ENCODE measurements at regions not wholly inside any gene's neighbourhood (a gene's known extent, or its start where the extent isn't known, plus 50 kb on each side); places are given as distances from the start of the nearest gene placed in this dataset.

DNA sequence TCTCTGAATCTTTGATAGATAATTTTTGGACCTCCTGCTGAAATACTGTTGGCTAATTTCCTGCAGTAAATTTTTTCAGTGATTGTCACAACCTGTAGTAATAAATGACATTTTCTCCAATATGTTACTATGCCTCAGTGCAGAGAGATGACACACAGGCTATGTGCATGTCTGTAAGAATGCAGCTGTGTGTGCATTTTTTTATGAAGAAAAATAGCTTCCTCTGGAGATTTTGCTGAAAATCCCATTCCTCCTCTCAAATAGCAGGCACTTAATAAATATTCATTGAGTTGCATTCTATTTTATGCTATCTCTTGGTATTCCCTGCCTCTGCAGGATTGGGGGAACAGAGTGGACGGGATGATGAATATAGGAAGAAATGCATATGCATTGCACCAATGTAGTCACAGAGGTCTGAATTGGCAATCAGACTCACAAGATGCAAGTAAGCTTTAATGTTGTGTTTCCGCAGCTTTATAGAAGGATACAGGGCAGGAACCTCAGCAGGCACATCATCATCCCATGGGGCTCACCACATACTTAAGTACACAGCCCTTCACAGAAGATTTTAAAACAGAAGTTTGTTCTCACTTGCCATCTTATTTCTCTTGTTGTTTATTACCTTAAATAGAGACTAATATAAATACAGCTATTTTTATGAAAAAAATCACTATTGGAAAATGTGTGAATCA, 474.7 kb downstream of the EPM2A start:
- in situ Hi-C loops (cut with HindIII; ENCODE audit: low pct_ligation_motif_present, low pct_unique_long_range_greater_than_20kb, low sequenced_read_pairs) = no loop called here
- DNase-seq = no peak

DNA sequence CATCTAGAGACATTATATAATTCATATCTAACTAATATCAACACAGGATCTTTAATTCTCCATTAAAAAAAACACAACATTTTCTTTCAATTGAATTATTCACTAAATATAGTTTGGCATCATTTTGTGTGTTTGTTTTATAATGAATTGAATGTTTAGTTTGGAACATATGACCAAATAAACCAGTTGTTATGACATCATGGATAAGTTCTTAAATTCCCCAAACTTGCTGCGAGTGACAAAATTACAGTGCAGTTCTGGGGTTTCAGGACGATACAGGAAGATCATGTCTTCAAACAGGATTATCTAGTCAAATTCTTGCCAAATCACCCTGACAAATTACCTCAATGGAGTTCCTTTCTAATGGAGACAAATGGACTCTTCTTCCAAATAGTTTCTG, 473.6 kb downstream of the EPM2A start:
- DNase-seq = no peak
- in situ Hi-C loops (cut with HindIII; ENCODE audit: low pct_ligation_motif_present, low pct_unique_long_range_greater_than_20kb, low sequenced_read_pairs) = no loop called here

DNA sequence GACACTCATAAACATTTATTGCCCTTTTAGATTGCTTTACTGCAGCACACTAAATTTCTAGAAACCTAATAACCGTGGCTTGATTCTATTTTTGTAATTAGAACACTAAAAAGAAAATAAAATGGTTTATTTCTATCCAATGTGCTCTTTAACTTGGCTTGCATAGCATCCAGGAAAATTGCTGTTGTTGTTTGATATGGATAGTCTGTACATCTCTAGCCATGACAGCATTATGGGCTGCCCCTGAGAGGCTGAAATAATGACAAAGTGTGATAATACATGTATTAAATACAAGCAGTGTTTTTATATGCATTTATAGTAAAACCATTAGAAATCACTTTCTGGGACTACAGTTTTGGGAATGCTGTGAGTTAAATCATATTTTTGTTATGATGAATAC, 472.5 kb downstream of the EPM2A start:
- DNase-seq = no peak
- in situ Hi-C loops (cut with HindIII; ENCODE audit: low pct_ligation_motif_present, low pct_unique_long_range_greater_than_20kb, low sequenced_read_pairs) = no loop called here

DNA sequence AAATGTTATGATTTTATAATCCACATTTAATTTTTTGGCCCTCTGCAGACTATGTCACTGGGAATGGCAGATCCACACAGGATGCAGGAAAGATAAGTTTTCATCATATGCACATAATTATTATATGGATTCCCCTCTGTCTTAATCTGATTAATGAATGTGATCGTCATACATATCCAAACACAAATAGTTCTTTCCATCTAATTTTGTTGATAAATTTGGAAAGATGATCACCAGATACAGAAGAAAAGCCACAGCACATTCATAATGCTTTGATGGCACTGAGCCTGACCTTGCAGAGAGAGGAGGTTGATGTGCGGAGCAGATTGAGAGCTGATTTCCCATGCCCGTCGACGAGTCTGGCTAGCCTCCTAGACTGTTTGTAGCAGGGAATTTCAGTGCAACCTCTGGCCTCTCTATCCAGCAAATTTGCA, 471.5 kb downstream of the EPM2A start:
- in situ Hi-C loops (cut with HindIII; ENCODE audit: low pct_ligation_motif_present, low pct_unique_long_range_greater_than_20kb, low sequenced_read_pairs) = no loop called here
- DNase-seq = no peak

DNA sequence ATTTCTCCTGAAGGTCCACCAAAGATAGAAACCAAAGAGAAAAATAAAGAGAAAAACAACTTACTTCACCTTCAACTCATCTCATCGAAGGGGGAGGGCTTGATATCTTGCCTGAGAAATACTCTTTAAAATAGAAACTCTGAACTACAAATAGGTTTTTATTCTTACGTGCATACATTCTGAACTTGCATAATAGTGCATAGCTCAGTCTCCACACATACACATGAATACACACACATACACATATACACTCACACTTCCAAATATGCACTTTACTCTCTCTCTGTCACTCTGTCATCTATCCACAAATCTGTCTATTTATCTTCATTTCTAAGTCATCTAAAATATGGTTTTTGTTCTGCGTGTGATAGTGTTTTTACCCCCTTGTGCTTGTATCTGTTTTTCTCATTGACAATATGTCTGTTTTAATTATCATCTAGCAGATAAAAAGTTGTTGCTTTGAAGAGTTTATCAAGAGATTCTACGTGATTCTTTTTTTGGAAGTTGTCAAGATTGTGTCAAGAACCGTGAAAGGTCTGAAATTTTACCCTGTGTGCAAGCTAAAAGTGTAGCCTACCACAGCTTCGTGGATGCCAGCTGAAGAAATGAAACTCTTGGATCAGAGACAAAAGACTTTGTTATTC, 468.8 kb downstream of the EPM2A start:
- in situ Hi-C loops (cut with HindIII; ENCODE audit: low pct_ligation_motif_present, low pct_unique_long_range_greater_than_20kb, low sequenced_read_pairs) = no loop called here
- DNase-seq = no peak

DNA sequence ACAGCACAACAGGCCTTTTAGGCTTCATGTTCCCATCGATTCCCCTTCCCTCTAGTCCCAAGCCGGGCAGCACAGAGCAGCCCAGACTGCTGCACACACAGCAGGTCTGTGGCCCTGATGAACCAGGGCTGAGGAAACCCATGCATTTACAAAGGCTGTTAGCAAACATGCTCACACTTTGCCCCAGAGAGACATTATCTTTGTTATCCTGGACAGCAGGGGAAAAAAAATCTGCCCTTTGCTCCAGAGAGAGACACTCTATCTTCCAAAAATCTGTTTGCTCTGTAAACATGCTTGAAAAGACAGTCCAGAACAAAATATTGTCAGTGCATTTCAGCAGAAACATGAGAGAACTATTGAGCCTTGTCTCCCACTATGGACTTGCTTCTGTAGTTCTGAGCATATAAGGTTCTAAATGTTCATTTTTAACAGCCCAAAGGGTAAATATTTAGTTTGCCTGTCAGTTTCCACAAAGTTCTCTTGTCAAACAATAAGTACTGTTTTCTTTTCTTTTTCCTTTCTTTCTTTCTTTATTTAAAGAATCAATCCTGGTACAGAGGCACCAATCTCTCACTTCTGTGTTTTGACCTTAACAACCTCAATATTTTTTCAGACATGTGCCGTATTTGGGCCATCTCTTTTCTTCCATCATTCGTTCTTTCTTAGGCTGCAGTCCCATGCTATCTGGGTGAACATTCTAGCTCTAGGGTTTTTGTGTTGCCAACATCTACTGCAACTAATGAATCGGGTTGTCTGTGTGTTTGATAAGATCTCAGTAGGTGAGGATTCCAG, 468.0 kb downstream of the EPM2A start:
- in situ Hi-C loops (cut with HindIII; ENCODE audit: low pct_ligation_motif_present, low pct_unique_long_range_greater_than_20kb, low sequenced_read_pairs) = no loop called here
- no peak for DNase-seq

DNA sequence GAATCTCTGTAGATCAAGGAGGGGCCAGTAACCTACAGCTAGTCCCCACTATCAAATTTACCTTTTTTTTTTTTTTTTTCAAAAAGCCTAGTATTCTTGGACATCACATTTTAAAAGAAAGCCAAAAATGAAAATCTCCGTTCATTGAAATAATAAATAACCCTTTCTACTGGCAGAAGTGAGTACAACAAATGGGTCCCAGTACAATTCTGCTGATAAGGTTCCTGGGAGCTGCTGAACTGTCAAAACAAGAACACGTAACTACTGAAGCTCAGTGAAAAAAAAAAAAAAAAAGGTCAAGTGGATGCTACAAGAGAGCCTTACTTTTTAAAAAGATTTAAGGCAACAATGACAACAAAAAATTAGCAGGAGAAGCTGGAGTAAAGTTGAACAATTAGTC, 464.9 kb downstream of the EPM2A start:
- in situ Hi-C loops (cut with HindIII; ENCODE audit: low pct_ligation_motif_present, low pct_unique_long_range_greater_than_20kb, low sequenced_read_pairs) = no loop called here

DNA sequence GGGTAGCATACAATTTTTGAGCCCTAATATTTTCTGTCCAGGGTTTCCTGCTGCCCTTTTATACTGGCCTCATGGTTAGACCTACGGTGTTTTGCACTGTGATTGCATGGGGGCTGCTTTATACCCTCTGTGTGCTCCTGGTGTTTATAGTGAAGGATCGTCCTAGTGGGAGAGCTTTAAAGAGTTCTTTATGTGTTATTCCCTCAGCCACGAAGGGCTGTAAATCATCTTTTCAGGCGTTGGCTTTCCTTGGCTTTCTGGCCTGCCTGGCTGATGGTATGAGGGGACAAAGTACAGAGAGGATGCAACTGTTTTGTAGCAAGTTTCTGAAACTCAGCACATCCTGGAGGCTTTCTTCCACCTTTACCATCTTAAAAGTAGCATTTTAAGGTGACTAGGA, 464.3 kb downstream of the EPM2A start:
- DNase-seq = no peak
- in situ Hi-C loops (cut with HindIII; ENCODE audit: low pct_ligation_motif_present, low pct_unique_long_range_greater_than_20kb, low sequenced_read_pairs) = no loop called here

More for the DNA sequence above, 464.9 kb downstream of the EPM2A start:
- DNase-seq = no peak

DNA sequence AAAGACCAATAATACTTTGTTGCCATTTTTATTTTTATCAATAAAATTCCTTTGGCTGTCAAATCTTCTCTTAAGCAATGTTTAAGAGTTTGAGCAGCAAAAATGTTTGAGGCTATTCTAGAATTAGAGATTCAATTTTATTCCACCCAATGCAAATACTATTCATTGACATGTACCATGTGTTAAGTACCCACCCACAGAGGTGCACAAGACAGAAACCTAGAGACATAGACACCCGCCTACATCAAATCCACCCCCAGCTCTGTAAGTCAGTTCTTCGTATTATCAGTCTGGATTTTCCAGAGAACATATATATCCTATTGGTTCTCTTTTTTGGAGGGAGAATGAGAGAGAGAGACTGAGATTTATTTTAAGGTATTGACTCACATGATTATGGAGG, 463.7 kb downstream of the EPM2A start:
- no peak for DNase-seq
- in situ Hi-C loops (cut with HindIII; ENCODE audit: low pct_ligation_motif_present, low pct_unique_long_range_greater_than_20kb, low sequenced_read_pairs) = no loop called here

DNA sequence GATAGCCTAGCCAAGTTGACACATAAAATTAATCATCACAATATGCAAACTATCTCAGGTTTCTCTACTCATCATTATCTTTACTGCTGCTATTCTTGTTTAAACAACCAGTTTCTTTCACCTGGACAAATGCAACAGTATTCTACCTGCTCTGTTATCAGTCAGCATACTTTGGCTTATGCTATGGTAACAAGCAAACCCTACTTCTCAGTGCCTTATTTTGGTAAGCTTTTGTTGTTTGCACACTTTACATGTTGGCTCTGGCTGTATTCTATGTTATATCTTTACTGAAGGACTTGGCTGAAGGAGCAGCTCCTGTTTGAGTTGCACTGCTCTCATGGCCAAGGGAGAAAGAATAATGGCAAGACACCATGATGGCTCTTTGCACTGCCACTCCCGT, 463.1 kb downstream of the EPM2A start:
- DNase-seq = no peak
- in situ Hi-C loops (cut with HindIII; ENCODE audit: low pct_ligation_motif_present, low pct_unique_long_range_greater_than_20kb, low sequenced_read_pairs) = no loop called here

DNA sequence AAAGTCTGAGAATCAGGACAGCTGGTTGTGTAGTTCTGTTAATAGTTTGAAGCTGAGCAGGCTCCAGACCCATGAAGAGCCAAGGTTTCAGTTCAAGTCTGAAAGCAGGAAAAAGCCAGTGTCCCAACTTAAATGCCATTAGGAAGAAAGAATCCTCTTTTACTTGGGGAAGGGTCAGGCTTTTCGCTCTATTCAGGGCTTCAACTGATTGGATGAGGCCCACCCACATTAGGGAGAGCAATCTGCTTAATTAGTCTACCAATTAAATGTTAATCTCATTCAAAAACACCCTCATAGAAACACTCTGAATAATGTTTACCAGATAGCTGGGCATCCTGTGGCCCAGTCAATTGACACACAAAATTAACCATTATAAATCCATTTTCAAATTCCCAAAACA, 462.2 kb downstream of the EPM2A start:
- no peak for DNase-seq
- in situ Hi-C loops (cut with HindIII; ENCODE audit: low pct_ligation_motif_present, low pct_unique_long_range_greater_than_20kb, low sequenced_read_pairs) = no loop called here

DNA sequence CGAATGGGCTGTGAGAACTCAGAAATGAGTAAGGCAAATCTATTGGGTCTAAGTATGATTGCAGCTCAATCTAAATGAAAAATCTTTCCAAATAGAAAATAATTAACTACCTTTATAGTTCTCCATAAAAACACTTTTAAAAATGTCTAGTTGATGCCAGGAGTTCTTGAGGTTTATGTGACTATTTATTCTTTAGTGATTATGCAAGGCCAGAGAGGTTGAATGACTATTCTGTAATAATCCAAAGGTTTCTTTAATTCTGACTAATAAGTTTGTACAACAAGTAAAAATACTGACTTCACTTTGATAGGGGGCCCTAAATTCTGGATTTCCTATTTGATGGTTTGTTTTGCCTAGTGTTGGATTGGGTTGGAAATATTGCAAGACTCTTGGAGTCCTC, 461.2 kb downstream of the EPM2A start:
- DNase-seq = no peak
- in situ Hi-C loops (cut with HindIII; ENCODE audit: low pct_ligation_motif_present, low pct_unique_long_range_greater_than_20kb, low sequenced_read_pairs) = no loop called here

DNA sequence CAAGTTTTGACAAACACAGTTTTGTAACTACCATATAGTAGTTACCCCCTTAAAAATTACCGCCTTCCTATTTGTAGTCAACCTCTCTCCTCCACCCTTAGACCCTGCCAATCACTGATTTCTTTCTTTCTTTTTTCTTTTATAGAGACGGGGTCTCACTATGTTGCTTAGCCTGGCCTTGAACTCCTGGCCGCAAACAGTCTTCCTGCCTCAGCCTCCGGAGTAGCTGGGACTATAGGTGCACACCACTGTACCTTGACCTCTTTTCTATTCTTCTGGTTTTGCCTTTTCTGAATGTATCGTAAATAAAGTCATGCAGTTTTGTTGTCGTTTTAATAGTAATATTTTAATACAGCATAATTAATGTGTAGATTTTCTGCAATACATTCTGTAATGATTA, 460.3 kb downstream of the EPM2A start:
- no peak for DNase-seq
- in situ Hi-C loops (cut with HindIII; ENCODE audit: low pct_ligation_motif_present, low pct_unique_long_range_greater_than_20kb, low sequenced_read_pairs) = no loop called here

DNA sequence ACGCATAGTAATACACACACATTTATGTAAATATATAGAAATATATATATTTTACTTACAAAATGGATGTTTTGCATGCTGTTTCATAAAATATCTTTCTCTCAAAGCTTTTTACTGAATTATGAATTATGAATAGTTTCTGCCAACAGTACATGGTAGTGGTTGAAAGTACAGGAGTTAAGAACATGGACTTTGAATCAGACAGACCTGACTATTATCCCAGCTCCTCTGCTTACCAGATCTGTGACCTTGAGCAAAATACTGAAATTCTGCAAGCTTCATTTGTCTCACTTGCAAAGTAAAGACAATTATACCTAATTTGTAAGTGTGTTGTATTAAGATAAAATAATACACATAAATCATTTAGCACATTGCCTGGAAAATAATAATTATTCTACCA, 459.5 kb downstream of the EPM2A start:
- in situ Hi-C loops (cut with HindIII; ENCODE audit: low pct_ligation_motif_present, low pct_unique_long_range_greater_than_20kb, low sequenced_read_pairs) = no loop called here
- DNase-seq = no peak

DNA sequence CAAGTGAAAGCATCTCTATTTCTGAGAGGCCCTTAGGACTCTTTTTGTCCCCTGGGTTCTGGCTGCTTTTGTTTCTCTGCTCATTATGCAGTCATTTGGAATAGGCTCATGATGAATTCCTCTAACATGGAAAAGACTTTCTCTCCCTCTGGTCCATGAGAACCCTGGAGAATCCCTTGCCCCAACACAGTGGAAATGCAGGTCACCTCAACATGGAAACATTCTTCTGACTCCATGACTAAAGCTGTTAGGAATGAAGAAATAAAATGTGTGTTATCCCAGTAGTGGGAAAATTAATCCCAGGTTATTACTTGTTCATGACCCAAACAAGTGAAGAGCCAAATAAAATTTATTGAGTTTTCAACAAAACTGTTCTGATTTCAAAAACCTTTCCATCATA, 458.6 kb downstream of the EPM2A start:
- DNase-seq = no peak
- in situ Hi-C loops (cut with HindIII; ENCODE audit: low pct_ligation_motif_present, low pct_unique_long_range_greater_than_20kb, low sequenced_read_pairs) = no loop called here

DNA sequence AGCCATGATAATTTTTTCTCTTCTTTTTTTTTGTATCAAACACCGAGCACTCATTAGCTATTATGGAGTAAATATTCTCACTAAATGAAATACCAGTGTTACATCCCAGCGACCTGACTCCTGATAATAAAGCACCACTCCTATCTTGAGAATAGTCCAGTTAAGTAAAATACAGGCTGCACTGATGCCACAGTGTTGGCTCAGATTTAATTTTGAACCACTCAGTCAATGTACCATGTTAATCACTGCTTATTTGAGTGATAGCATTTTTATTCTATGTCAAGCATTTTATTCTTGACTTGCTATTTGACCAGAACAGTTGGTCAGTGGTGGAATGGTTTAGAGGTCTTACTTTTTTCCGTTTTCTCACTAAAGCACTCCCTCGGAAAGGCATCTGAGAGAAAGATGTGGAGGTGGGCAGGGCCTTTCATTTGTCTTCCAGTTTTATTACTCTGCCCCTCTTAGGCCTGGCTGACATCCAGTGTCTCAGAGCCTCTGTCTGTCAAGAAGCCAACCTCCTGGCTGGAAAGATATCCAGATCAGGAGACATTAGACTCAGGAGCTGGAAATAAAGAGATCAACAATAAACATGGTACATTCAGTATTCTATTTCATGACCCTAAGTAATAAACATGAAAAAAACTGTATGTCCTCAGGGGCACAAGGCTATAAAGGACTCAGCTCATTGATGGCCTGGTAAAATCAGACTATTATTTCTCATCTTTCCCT, 457.8 kb downstream of the EPM2A start:
- DNase-seq = no peak
- in situ Hi-C loops (cut with HindIII; ENCODE audit: low pct_ligation_motif_present, low pct_unique_long_range_greater_than_20kb, low sequenced_read_pairs) = no loop called here

DNA sequence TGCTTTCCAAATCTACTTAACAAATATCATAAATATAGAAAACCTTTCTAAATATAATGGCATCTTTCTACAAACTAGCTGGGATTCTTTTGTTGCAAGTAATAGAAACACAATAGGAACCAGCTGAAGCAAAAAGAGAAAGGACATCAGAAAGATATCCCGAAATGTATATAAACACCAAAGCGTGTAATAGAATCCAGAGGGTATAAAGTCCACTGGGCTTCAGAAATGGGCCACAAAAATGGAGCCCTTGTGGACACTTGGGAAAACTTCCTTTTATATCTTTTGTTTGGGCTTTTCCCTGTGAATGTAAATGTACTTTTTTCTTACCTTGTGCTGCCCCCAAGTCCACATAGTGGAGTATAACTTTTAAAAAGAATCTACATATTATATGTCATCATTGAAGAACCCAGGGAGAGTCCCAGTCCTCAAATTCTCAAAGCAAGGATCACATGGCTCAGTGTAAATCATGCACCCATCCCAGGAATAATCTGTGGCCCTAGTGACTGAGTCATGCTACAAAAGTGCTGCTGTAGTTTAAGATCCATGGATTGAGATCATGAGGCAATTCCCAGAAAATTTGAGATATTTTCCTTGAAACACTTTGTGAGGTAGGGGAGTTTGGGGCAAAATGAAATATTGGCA, 457.0 kb downstream of the EPM2A start:
- in situ Hi-C loops (cut with HindIII; ENCODE audit: low pct_ligation_motif_present, low pct_unique_long_range_greater_than_20kb, low sequenced_read_pairs) = no loop called here
- DNase-seq = no peak

DNA sequence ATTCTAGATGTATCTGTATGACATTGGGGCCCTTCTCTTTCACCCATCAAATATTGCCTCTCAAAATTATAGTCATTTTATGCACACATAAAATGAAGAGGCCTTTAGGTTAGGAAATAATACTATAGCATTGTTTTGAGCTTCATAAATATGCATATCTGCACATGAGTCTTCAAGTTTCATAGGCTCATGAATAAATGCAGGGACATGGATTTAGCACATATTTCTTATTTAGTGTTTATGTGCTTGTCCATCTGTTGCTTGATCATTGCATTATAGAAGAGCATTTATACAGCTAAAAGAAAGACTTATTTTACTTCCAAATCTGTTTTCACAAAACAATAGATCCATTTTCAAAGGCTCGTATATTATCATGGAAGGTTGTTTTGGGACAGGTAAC, 455.8 kb downstream of the EPM2A start:
- DNase-seq = no peak
- in situ Hi-C loops (cut with HindIII; ENCODE audit: low pct_ligation_motif_present, low pct_unique_long_range_greater_than_20kb, low sequenced_read_pairs) = no loop called here

DNA sequence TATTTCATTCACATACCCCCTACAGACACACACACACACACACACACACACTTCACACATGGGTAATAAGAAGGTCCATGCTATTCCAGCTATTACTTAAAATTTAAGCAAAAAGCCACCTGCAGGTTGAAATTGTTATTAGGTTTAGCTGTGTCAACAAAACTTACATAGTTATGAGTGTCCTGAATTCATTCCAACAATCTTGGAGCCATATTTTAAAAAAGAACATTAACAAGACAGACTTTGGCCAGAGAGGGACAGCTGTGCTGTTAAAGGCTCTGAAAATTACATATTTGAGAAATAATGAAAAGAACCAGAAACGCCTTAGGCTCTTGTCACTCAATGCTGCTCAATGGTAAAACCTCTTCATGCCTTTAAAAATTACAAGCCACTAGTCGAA, 455.3 kb downstream of the EPM2A start:
- in situ Hi-C loops (cut with HindIII; ENCODE audit: low pct_ligation_motif_present, low pct_unique_long_range_greater_than_20kb, low sequenced_read_pairs) = no loop called here
- no peak for DNase-seq

Data from ACHN (cell line).